GM21381 (cell line): ENCODE measurements at regions not wholly inside any gene's neighbourhood (a gene's known extent, or its start where the extent isn't known, plus 50 kb on each side); places are given as distances from the start of the nearest gene placed in this dataset.

Experiments
- ATAC-seq: cut with Tn5 transposase; IDR thresholded peaks from one replicate; pipeline ENCODE4 v1.9.1; 2021; ENCODE audit warnings: mild to moderate bottlenecking, moderate library complexity; ENCODE audit not compliant: unreplicated experiment

DNA sequence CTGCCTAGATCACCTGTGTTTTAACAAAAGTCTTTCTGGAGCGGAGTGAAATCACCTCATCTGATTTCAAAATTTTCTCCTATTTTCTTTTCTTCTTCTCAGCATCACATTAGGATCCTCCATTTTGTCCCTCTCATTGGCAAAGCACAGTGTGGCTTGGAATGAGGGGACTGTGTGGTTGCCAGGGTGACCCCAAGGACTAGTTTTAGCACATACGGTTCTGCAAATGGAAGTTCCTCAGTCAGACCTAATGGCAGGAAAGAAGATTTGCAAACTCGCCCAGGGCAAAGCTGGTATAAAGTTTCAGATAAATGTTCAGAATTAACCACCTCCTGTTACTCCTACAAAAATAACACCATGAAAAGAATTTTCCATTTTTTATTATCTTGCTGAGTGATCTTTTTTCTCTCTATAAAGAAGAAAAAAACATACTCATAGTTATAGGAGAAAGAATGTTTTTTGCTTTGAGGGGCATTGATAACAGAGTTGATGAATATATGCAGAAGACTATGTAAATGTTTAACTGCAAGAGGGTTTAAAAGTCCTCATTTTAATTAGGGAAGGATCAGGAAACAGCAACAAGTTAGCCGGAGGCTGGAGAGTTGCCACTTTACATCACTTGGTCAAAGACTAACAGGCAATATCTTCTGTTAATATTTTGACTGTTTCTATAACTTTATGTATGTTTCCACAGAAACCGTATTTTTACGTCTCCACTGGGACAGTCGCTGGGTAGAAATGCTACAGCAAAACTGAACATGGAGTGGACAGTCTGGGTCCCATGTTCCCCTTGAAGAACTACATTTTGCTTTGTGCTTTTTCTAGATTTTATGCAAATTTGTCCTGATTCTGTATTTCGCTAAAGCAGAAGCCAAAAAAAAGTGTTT lies 257.8 kb downstream of the NR2F1-AS1 start:
- no peak for ATAC-seq

DNA sequence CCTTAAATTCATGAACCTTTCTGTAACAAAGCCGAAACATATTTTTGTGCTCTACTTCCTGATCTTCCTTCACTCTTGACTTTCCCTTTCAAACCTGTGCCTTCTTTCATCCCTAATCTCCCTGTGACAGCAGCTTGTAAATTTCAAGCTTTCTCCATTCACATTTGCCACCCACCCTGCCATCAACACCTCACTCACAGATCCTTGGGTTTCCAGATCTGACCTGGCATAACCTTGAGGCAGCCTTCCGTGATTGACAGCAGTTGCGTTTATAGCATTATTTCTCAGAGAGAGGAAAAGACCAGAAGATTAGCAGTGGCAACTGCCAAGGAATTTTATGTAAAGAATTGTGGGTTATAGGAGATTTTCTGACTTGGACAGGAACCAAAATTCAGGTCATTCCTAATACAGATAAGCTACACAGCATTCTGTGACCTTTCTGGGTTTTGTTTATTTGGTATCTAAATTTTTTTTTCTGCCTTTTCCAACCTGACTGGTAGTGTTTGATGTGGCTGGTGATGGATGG lies 260.0 kb downstream of the NR2F1-AS1 start:
- no peak for ATAC-seq

- ATAC-seq: no peak
These were observed 267.3 kb downstream of the NR2F1-AS1 start for GRCh38 chr5:93313672-93314071.

DNA sequence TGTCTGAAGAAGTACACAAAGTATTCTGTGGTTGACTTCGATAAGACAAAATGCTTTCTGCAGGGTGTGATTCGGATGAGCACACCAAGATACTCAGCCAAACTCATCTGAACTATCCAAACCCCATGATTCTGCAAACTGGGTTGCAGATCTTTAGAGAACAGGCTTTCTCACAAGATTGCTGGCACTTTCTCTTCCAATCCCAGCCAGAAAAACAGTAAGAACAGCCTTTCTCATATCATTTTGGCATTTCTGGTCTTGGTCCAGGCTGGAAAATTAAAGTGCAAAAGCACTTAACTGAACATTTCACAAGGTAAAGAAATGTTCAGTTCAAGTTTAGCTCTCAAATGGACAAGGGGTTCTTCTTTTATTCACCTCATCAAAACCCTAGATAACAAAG lies 269.1 kb downstream of the NR2F1-AS1 start:
- no peak for ATAC-seq

GRCh38 chr5:93307557-93307956 lies 273.5 kb downstream of the NR2F1-AS1 start:
- no peak for ATAC-seq

- ATAC-seq: no peak
These were observed 275.0 kb downstream of the NR2F1-AS1 start for GRCh38 chr5:93305984-93306383.

DNA sequence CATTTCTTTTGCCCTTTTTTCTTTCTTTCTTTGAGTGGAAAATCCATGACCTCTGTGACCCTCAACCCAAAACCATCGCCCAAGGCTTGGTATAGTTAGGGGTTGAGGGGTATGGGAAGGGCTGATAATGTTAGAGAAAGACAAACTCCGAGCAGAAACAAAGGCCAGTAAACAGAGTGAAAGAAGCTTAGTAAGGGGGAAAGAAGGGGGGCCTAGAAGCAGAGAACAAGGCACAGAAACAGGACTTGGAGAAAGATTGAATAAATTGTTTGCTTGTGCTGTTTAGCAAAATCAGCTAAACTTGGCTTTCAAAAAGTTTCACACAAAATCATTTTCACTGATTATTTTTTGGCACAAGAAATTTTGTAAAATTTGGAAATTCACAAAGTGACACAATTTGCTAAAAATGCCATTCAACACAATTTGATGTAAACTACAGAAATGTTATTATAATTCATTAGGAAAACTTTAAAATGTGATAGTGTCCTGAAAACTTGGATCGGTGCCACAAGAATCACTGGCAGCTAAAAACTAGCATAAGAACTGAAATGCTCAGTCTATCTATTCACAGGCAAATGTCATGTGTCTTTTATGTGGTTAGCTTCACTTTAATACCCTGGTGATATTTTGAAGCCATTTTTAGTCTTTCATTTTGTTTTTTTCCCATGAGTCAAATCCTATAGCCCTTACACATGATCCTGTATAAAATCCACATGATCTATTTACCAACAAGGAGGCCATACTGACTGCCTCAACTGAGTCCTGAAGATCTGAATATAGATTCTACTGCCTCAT lies 276.4 kb downstream of the NR2F1-AS1 start:
- ATAC-seq: no peak

DNA sequence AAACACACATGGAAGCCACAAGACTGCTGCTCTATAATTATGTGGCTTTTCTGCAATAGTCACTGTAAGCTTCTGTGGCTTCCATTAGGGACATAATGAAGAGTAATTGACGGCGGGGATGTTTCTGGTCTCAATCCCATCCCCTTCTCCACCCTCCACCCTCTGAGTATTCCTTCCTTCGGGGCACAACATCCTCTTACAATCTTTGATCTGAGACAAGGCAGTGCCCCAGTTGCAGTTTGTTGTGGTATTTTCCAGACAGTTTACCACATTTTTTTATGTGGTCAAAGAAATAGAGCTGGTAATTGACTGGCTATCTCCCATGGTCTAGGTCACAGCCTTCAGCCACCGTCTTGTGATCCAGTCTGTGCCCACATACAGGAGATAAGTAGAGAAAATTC lies 277.7 kb downstream of the NR2F1-AS1 start:
- ATAC-seq: no peak

DNA sequence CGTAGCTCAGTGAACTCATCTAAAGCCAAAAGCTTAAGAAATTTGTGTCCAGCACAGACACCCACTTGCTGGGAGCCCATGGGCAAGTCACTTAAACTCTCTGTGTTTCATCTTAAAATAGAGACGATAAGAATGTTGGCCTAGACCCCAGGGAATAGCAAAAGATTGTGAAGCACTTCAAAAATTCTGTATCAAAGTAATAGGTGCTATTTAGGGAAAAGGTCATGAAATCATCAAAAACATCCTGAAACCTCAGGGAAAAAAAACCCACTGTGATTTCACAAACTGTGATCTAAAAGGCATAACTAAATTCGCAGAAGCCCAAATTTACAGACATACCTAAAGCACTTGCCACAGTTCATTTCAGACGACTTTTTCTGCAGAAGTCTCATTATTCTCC lies 278.3 kb downstream of the NR2F1-AS1 start:
- ATAC-seq: no peak

DNA sequence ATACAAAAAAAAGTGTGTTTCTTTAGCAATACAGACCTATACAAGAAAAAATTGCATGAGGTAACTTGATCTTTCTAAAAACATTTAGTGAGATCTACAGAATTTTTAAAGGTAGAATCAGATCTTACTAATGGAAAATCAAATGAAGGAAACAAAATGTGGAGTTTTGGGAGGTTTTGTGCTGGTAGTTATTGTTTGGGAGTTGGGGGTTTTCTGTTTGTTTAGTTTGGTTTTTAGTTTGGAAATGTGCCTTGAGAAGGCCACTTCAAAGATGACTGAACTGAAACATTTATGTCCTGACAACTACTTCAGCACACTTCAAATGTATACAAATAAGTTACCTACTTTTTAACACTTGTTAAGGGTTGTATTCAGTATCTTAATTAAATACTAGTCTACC lies 280.1 kb downstream of the NR2F1-AS1 start:
- ATAC-seq: no peak

GRCh38 chr5:93300309-93300923 lies 280.6 kb downstream of the NR2F1-AS1 start:
- no peak for ATAC-seq

DNA sequence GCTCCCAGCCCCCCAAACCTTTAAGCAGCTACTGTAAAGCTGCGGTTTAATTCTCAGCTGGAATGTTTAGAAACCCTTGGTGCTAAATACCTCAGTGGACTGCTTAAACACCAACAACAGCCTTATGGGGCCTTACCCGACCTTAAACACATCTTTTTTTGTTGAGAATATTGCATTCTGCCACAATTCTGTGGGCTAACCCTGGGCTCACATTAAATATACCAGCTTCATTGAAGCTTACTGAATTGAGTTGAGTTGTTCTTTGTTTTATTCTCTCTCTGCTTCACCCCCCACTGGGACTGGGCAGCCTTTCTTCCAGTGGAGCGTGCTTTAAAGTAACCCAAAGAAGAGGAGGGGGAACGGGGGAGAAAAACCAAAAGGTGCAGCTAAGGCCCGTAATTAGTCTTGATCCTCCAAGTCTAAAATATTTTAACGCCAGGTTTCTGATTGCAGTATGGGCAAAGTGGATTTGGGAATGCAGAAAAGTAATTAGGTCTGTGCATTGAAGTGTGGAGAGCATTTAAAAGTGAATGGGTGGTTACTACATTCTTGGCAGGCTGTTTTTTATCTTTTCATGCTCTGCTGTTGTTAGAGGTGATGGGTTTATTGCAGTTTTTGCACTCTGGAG lies 281.2 kb downstream of the NR2F1-AS1 start:
- no peak for ATAC-seq

- no peak for ATAC-seq
These were observed 283.9 kb downstream of the NR2F1-AS1 start for GRCh38 chr5:93297116-93297515.

DNA sequence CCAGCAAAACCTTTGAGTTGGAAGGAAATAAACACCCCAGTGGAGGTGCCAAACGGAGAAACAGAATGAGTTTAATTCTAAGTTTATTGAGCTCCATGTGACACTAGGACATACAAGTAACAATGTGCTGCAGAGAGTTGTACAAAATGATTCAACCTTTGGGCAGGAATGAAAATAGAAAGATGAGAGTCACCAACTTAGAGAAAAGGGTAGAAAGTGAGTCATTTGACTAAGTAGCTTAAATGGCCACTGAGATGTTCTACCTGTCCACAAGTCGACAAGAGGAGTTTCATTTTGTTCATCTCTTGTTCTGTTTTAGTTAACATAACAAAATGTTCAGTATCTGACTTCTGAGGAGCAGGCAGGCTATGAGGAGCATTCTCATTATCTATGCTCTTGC lies 284.7 kb downstream of the NR2F1-AS1 start:
- ATAC-seq: no peak

GRCh38 chr5:93294996-93295395 lies 286.0 kb downstream of the NR2F1-AS1 start:
- ATAC-seq: no peak

GRCh38 chr5:93294199-93294598 lies 286.8 kb downstream of the NR2F1-AS1 start:
- ATAC-seq: no peak

DNA sequence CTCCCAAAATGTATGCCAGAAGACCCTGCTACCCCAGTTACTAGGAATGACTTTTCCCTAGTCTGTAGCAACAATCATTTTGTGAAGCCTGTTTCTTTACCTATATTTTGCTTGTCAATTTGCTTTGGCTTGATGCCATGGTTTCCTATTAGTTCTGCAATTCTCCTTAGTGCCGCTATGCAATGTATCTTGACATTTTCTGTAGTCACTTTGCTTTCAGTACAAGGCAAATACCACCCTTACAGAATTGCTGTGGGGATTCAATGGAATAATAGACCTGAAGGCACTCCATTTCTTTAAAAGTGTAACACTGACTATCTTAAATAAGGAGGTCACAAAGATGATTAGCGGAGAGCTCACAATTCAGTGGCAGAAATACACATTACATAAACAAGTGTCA lies 291.1 kb downstream of the NR2F1-AS1 start:
- ATAC-seq: no peak

DNA sequence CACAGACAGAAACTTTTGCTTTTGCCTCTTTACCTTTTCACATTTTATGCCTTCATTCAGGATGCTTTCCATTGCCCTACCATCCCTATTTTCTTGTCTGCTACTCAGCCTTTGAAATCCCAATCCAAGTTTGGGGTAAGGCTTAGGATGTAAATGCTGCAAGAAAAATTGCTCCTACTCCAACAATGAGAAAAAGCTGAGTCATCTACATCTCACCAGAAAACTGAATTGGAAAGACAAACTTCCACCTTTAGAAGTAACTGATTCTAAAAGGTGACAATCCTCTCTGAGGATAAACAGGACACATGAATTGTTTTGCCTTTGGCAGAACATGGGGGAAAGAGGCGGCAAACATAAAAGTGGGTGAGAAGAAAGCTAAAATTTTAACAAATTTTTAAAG lies 295.6 kb downstream of the NR2F1-AS1 start:
- ATAC-seq: no peak

GRCh38 chr5:93281980-93282772 lies 298.8 kb downstream of the NR2F1-AS1 start:
- ATAC-seq: no peak

DNA sequence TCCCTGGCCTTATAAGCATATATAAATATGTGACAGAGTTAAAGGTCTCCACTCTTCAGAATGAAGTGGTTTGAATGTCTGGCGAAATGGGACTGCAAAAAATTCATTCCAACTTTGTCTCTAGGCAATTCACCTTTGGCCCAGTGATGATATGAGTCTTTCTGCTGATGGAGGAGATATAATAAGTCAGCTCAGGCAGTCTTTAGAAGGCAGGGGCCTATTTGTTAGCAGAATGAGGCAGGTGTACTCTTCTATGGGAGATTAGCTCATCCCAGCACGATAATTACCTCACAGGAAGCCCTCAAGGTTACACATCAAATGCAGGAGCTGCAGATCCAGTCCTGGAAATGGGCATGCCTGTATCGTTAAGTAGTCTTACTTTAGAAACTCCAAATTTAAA lies 300.5 kb downstream of the NR2F1-AS1 start:
- ATAC-seq: no peak
